Chondrocyte (in vitro differentiated cells): ENCODE measurements at regions not wholly inside any gene's neighbourhood (a gene's known extent, or its start where the extent isn't known, plus 50 kb on each side); places are given as distances from the start of the nearest gene placed in this dataset.

Experiments used
- DNase-seq: peaks from one replicate; pipeline ENCODE4 v3.0.0; 2021; ENCODE audit warnings: mixed read lengths, low spot score
- H3K27ac Mint-ChIP-seq: one replicate; pipeline ENCODE4 v1.8.0; 2021; ENCODE audit warnings: mild to moderate bottlenecking, moderate library complexity, mixed read lengths; ENCODE audit not compliant: unreplicated experiment
- H3K27me3 Mint-ChIP-seq: 2 replicates; pipeline ENCODE4 v1.8.0; 2021; ENCODE audit warnings: low read depth, mixed read lengths
- H3K36me3 Mint-ChIP-seq: 2 replicates; pipeline ENCODE4 v1.8.0; 2021; ENCODE audit warnings: low read depth, mixed read lengths
- H3K4me1 Mint-ChIP-seq: 2 replicates; pipeline ENCODE4 v1.8.0; 2021; ENCODE audit warnings: low read depth, mild to moderate bottlenecking, mixed read lengths
- H3K4me3 Mint-ChIP-seq: one replicate; pipeline ENCODE4 v1.8.0; 2021; ENCODE audit warnings: mild to moderate bottlenecking, moderate library complexity, mixed read lengths; ENCODE audit not compliant: unreplicated experiment
- H3K9me3 Mint-ChIP-seq: 2 replicates; pipeline ENCODE4 v1.8.0; 2021; ENCODE audit warnings: low read depth, mixed read lengths
- TF ChIP-seq, protein P1 (sequence below): fragments of 200-600 bp; sonication (generic); IDR thresholded peaks from 2 replicates; pipeline ENCODE4 v1.5.0; 2021; ENCODE audit warnings: antibody characterized with exemption, mild to moderate bottlenecking, moderate library complexity

DNA sequence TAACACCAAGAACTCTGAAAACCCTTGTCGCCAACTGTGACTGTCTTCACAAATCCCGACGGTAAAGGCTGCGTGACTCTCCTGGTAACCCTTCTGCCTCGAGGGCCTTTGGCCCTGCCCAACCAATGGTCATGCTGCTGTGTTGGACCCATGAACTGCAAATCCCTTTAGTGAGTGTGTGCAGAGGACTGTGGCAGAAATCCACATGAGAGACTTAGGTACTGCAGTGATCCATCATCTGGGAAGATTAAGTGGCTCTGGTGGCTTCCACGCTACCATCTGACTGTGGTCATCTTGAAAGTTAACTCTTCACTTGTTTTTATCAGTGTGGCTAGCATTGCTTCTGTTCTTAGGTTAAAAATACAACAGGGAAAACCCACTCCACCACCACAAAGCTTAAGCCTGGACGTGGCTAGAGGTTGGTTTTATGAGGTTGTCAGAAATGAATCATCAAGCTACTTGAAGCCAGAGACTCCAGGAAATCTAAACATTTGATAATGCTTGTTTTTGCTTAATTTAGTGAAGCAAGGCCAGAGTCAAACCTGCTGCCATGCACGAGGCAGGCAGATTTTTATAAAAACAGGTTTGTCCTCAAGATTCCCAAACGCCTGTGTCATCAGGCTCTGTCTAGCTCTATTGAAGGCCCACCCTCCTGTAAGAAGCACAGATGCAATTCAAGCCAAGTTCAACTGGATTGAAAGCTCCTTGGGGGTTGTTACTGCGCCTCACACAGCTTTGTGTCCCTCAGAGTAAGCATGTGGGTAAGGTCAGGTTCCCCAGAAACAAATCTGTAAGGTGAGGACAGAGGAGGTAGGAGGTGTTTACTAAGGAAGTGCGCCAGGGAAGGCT is 52.7 kb upstream of the ERCC6L2 start:
- TF ChIP-seq, protein P1, sequence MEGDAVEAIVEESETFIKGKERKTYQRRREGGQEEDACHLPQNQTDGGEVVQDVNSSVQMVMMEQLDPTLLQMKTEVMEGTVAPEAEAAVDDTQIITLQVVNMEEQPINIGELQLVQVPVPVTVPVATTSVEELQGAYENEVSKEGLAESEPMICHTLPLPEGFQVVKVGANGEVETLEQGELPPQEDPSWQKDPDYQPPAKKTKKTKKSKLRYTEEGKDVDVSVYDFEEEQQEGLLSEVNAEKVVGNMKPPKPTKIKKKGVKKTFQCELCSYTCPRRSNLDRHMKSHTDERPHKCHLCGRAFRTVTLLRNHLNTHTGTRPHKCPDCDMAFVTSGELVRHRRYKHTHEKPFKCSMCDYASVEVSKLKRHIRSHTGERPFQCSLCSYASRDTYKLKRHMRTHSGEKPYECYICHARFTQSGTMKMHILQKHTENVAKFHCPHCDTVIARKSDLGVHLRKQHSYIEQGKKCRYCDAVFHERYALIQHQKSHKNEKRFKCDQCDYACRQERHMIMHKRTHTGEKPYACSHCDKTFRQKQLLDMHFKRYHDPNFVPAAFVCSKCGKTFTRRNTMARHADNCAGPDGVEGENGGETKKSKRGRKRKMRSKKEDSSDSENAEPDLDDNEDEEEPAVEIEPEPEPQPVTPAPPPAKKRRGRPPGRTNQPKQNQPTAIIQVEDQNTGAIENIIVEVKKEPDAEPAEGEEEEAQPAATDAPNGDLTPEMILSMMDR: no peak
- H3K4me3 Mint-ChIP-seq: no peak overlapping the region
- peaks cover 7% of the 10 kb centered on the region for H3K27me3 Mint-ChIP-seq
- H3K9me3 Mint-ChIP-seq: no peaks in the 10 kb centered on the region
- H3K4me1 Mint-ChIP-seq: peaks cover 30% of the 10 kb centered on the region
- peaks cover 4% of the 10 kb centered on the region for H3K36me3 Mint-ChIP-seq
- no peak for DNase-seq
- peak overlapping the region; percentile 73 for H3K27ac Mint-ChIP-seq

DNA sequence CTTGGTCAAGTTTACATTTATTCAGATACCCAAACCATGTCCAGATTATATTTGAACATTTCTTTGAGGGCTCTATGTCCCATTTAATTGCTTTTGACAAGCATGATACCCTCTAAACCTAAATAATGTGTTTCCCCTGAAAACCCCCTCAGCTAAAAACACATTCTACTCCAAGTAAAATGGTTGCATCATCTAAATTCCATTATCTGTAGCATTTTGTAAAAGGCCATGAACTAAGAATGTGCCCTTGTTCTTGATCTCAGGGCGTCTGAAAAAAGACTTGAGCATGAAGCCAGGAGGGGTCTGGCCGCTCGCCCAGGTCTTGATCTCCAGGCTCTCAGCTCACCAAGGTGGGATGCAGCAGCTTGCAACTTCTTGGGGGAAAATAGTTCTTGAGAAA is 53.5 kb upstream of the ERCC6L2 start:
- Mint-ChIP-seq H3K36me3 (peaks cover 4% of the 10 kb centered on the region), H3K9me3 (no peaks in the 10 kb centered on the region), H3K27me3 (peaks cover 5% of the 10 kb centered on the region), H3K27ac (no peak overlapping the region), H3K4me3 (no peak overlapping the region), H3K4me1 (peaks cover 35% of the 10 kb centered on the region)
- TF ChIP-seq, protein P1: no peak
- DNase-seq: no peak

DNA sequence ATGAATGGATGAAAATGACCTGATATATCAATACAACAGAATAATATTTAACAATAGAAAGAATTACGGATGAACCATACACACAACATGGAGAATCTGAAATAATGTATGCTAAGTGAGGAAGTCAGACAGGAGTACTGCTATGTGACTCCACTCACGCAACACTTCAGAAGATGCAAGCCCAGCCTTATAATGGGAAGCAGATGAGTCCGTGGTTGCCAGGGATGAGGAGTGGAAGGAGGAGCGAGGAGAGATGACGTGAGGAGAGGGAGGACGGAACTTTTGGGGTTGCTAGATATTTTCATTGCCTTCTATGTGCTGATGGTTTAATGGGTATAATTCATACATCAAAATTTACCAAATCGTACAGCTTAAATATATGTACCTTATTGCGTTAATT is 55.4 kb upstream of the ERCC6L2 start:
- DNase-seq: no peak
- H3K27ac Mint-ChIP-seq: no peak overlapping the region

DNA sequence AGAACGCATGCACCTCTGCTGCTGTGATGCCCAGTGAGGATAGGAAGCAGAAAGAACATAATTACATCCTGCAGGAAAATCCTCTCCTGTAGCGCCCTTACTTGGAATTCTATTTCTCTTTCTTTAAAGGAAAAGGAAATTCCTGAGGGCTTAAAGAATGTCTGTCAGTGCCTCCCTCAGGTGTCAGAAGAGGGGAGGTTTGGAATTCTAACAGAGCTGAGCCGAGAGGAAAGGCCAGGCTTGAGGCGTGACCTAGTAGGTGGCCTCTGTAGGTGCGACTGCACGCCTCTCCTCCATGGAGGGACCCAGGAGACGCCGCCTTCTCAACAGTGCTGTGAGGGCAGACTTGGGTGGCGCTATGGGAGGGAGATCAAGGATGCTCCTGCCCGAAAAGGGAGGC is 55.9 kb upstream of the ERCC6L2 start:
- H3K27me3 Mint-ChIP-seq: peaks cover 1% of the 10 kb centered on the region
- H3K4me1 Mint-ChIP-seq: peaks cover 45% of the 10 kb centered on the region

More for the DNA sequence above, 55.4 kb upstream of the ERCC6L2 start:
- Mint-ChIP-seq H3K9me3 (no peaks in the 10 kb centered on the region), H3K27me3 (peaks cover 1% of the 10 kb centered on the region), H3K4me1 (peaks cover 44% of the 10 kb centered on the region), H3K36me3 (peaks cover 2% of the 10 kb centered on the region), H3K4me3 (no peak overlapping the region)
- TF ChIP-seq, protein P1: no peak

DNA sequence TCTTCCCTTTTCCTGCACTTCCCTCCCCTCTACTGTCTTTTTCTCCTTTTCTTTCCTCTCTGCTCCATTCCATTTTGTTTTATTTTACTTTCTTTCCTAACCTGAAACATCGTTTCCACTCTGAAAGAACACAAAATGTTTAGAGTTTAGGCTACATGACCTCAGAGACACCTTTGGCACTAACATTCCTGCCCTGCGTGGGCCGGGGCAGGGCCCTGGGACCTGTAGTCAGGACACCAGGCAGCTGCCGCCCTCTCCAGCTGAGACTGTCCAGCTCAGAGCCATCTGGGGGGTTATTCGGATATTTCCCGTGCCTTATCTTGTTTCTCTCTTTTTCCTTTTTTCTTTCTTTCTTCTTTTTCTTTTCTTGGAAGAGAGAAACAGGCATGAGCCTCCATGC is 58.3 kb upstream of the ERCC6L2 start:
- H3K4me1 Mint-ChIP-seq: peaks cover 36% of the 10 kb centered on the region
- peaks cover 2% of the 10 kb centered on the region for H3K36me3 Mint-ChIP-seq
- H3K27me3 Mint-ChIP-seq: peaks cover 1% of the 10 kb centered on the region
- H3K27ac Mint-ChIP-seq: no peak overlapping the region
- TF ChIP-seq, protein P1: no peak
- H3K9me3 Mint-ChIP-seq: no peaks in the 10 kb centered on the region
- H3K4me3 Mint-ChIP-seq: no peak overlapping the region
- DNase-seq: no peak

More for the DNA sequence above, 55.9 kb upstream of the ERCC6L2 start:
- DNase-seq: no peak
- H3K4me3 Mint-ChIP-seq: no peak overlapping the region
- H3K27ac Mint-ChIP-seq: no peak overlapping the region
- H3K36me3 Mint-ChIP-seq: peaks cover 2% of the 10 kb centered on the region
- TF ChIP-seq, protein P1: no peak
- H3K9me3 Mint-ChIP-seq: no peaks in the 10 kb centered on the region
